ENCODE measurements at regions not wholly inside any gene's neighbourhood (a gene's known extent, or its start where the extent isn't known, plus 50 kb on each side); places are given as distances from the start of the nearest gene placed in this dataset.

GRCh38 chr22:26838471-26838825 is 181.1 kb downstream of the MIAT start:
- TF ChIP-seq, protein P1, sequence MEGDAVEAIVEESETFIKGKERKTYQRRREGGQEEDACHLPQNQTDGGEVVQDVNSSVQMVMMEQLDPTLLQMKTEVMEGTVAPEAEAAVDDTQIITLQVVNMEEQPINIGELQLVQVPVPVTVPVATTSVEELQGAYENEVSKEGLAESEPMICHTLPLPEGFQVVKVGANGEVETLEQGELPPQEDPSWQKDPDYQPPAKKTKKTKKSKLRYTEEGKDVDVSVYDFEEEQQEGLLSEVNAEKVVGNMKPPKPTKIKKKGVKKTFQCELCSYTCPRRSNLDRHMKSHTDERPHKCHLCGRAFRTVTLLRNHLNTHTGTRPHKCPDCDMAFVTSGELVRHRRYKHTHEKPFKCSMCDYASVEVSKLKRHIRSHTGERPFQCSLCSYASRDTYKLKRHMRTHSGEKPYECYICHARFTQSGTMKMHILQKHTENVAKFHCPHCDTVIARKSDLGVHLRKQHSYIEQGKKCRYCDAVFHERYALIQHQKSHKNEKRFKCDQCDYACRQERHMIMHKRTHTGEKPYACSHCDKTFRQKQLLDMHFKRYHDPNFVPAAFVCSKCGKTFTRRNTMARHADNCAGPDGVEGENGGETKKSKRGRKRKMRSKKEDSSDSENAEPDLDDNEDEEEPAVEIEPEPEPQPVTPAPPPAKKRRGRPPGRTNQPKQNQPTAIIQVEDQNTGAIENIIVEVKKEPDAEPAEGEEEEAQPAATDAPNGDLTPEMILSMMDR (IDR thresholded peaks at IDR 0.05), result no peak
- TF ChIP-seq EP300 (IDR thresholded peaks at IDR 0.05), result no peak

All from stomach (tissue), 4 donors.